Tibial artery (tissue), 4 donors: ENCODE measurements at regions not wholly inside any gene's neighbourhood (a gene's known extent, or its start where the extent isn't known, plus 50 kb on each side); places are given as distances from the start of the nearest gene placed in this dataset.

Source experiments
- DNase-seq, 2 donors: peaks; one replicate each; pipeline ENCODE4 v3.0.0-alpha.2; 2019
- H3K27ac ChIP-seq, 2 donors: fragments of 200-600 bp; sonication (generic) in 1 of 2; 1 replicate in 1 of 2; 2 replicates in 1 of 2; pipeline ENCODE4 v1.5.1; 2018 to 2019; ENCODE audit warnings: mild to moderate bottlenecking in 1 of 2
- H3K27me3 ChIP-seq, 2 donors: fragments of 200-600 bp; sonication (generic) in 1 of 2; one replicate each; pipeline versions ENCODE4 v1.5.1 to v1.6.0; 2016 to 2019
- H3K36me3 ChIP-seq, 3 donors: fragments of 200-600 bp; sonication (generic) in 2 of 3; one replicate each; pipeline ENCODE4 v1.5.1; 2016 to 2019; ENCODE audit warnings: mild to moderate bottlenecking in 2 of 3
- H3K4me1 ChIP-seq, 4 donors: fragments of 200-600 bp; sonication (generic) in 2 of 4; 1 replicate in 3 of 4; 2 replicates in 1 of 4; pipeline ENCODE4 v1.5.1; 2016 to 2019
- H3K4me3 ChIP-seq, 2 donors: fragments of 200-600 bp; sonication (generic) in 1 of 2; 1 replicate in 1 of 2; 2 replicates in 1 of 2; pipeline ENCODE4 v1.5.1; 2018 to 2019; ENCODE audit warnings: mild to moderate bottlenecking in 2 of 2
- H3K9me3 ChIP-seq, 3 donors: fragments of 200-600 bp; sonication (generic) in 1 of 3; one replicate each; pipeline ENCODE4 v1.5.1; 2016 to 2019
- intact Hi-C: fragments of 100-400 bp; cut with DNase I; formaldehyde crosslinking; loops from one replicate; pipeline ENCODE4 v1.15.0; 2023; ENCODE audit warnings: low total_unique reads
- TF ChIP-seq, protein P1 (sequence below), 2 experiments: fragments of 200-600 bp in 1 of 2; fragments of 450-650 bp in 1 of 2; IDR thresholded peaks; one replicate each; pipeline ENCODE4 v1.5.1; 2017 to 2019; ENCODE audit warnings: antibody characterized with exemption in 2 of 2, mild to moderate bottlenecking in 1 of 2, moderate library complexity in 1 of 2

DNA sequence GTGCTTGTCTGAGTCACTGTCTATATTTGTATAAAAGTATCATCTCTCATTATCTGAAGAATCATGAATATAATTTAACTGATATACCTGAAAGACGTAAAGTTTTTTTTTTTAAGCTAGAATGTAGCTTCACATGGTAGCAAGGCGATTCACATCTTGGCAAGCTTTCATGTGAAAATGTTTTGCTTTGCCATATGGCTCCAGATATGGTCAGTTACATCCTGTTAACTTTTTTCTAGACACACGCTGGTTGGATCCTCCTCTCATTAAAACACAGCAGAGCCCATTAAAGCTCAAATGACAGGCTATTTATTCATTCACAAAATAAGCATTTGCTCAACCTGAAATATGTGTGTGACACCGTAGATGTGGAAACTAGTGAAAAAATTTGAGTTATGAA, 412.8 kb downstream of the KIF2B start:
- no peak for DNase-seq

DNA sequence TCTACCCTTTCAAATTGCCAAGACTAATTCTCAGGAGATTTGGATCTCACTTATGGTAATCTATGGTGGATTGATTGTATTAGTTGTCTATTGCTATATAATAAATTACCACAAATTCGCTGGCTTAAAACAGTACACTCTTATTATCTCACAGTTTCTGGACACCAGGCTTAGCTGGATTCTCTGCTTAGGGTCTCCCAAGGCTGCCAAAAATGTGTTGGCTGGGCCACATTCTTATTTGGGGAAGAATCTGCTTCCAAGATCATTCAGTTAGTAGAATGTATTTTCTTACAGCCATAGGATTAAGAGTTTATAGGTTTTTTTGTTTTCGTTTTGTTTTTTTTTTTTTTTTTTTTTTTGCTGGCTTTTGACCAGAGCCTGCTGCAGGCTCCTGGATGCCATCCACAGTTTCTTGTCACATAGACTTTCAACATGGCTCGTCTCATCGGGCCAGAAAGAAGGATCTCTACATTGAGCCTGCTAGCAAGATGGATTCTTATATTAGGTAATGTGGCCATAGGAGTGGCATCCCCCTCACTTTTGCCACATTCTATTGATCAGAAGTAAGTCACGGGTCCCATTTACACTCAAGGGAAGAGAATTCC, 415.3 kb downstream of the KIF2B start:
- intact Hi-C loops, result no loop called here

More for the DNA sequence above, 412.8 kb downstream of the KIF2B start:
- H3K27me3 ChIP-seq, result no peaks in the 10 kb centered on the region
- no peak overlapping the region for H3K27ac ChIP-seq
- TF ChIP-seq, protein P1, sequence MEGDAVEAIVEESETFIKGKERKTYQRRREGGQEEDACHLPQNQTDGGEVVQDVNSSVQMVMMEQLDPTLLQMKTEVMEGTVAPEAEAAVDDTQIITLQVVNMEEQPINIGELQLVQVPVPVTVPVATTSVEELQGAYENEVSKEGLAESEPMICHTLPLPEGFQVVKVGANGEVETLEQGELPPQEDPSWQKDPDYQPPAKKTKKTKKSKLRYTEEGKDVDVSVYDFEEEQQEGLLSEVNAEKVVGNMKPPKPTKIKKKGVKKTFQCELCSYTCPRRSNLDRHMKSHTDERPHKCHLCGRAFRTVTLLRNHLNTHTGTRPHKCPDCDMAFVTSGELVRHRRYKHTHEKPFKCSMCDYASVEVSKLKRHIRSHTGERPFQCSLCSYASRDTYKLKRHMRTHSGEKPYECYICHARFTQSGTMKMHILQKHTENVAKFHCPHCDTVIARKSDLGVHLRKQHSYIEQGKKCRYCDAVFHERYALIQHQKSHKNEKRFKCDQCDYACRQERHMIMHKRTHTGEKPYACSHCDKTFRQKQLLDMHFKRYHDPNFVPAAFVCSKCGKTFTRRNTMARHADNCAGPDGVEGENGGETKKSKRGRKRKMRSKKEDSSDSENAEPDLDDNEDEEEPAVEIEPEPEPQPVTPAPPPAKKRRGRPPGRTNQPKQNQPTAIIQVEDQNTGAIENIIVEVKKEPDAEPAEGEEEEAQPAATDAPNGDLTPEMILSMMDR (IDR thresholded peaks at IDR 0.05), result no peak
- intact Hi-C loops, result no loop called here
- H3K4me1 ChIP-seq, result no peaks in the 10 kb centered on the region
- no peak overlapping the region for H3K4me3 ChIP-seq
- H3K36me3 ChIP-seq, result no peaks in the 10 kb centered on the region
- no peaks in the 10 kb centered on the region for H3K9me3 ChIP-seq

DNA sequence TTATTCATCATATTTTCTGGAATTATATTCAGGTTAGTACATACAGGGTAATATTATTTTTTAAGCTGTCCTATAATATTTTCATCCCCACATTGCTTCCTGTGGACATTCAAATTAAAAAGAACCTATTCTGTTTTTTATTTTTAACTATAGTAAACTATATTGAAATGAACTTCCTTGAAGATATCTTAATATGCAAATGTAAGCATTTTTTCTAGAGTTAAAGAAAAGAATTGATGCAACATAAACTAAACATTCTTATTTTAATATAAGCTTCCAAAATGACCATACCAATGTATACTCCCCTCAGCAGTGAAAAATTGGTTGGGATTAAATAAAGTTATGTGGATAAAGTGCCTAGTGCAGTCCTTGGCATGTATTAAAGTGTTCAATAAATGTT, 416.6 kb downstream of the KIF2B start:
- no peak overlapping the region for H3K4me3 ChIP-seq
- no peaks in the 10 kb centered on the region for H3K27me3 ChIP-seq
- no peaks in the 10 kb centered on the region for H3K36me3 ChIP-seq
- intact Hi-C loops, result no loop called here
- H3K4me1 ChIP-seq, result no peaks in the 10 kb centered on the region
- no peak for DNase-seq
- no peak overlapping the region for H3K27ac ChIP-seq
- TF ChIP-seq, protein P1 (IDR thresholded peaks at IDR 0.05), result no peak
- H3K9me3 ChIP-seq, result no peaks in the 10 kb centered on the region

More for the DNA sequence above, 415.3 kb downstream of the KIF2B start:
- no peaks in the 10 kb centered on the region for H3K36me3 ChIP-seq
- no peaks in the 10 kb centered on the region for H3K27me3 ChIP-seq
- H3K4me3 ChIP-seq, result no peak overlapping the region
- H3K9me3 ChIP-seq, result no peaks in the 10 kb centered on the region
- no peak overlapping the region for H3K27ac ChIP-seq
- DNase-seq, result no peak
- no peaks in the 10 kb centered on the region for H3K4me1 ChIP-seq
- TF ChIP-seq, protein P1 (IDR thresholded peaks at IDR 0.05), result no peak

DNA sequence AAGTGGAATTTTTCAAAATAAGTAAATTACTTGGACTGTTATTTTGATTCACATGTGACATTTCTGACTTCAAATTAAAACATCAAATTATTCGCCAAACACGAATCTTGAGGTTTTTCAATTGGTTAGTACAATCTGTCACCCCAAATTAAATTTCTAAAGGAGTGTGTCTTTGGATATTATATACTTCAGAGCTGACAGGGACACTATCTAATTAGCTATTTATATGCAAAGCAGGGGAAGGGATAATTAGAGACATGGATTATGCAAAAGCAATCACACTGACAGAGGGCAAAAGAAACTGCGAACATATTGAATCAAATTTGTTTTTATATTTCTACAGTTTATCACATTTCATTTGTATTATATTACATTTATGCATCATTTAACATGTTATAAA, 433.0 kb downstream of the KIF2B start:
- TF ChIP-seq, protein P1 (IDR thresholded peaks at IDR 0.05), result no peak
- no peaks in the 10 kb centered on the region for H3K9me3 ChIP-seq
- H3K4me1 ChIP-seq, result no peaks in the 10 kb centered on the region
- intact Hi-C loops, result no loop called here
- H3K27ac ChIP-seq, result no peak overlapping the region
- no peaks in the 10 kb centered on the region for H3K27me3 ChIP-seq
- no peak for DNase-seq
- H3K36me3 ChIP-seq, result no peaks in the 10 kb centered on the region
- H3K4me3 ChIP-seq, result no peak overlapping the region

DNA sequence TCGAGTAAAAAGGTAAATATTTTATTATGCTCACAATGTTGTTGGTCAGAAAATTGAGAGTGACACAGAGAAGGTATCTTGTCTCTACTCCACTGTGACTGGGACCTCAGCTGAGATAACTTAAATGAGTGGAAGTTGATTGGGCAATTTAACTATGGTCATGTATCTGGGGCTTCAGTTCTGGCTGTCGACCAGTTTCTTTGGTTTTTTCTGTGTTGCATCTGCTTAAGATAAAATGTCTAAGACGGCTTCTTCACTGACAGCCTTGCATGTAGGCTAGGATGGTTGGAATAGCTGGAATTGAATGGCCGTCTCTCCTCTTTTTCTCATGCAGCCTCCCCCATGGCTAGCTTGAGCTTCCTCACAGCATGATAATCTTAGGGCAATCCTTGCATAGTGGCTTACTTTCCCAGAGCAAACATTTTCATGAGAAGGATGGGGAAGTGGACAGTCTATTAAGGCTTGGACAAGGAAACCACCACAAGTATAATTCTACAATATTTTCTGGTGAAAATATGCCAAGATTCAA, 433.7 kb downstream of the KIF2B start:
- intact Hi-C loops, result no loop called here
- no peak overlapping the region for H3K27ac ChIP-seq
- no peak overlapping the region for H3K4me3 ChIP-seq
- no peaks in the 10 kb centered on the region for H3K9me3 ChIP-seq
- TF ChIP-seq, protein P1 (IDR thresholded peaks at IDR 0.05), result no peak
- H3K36me3 ChIP-seq, result no peaks in the 10 kb centered on the region
- no peak for DNase-seq
- H3K4me1 ChIP-seq, result no peaks in the 10 kb centered on the region
- no peaks in the 10 kb centered on the region for H3K27me3 ChIP-seq
